Small intestine (tissue), 7 donors: ENCODE measurements at regions not wholly inside any gene's neighbourhood (a gene's known extent, or its start where the extent isn't known, plus 50 kb on each side); places are given as distances from the start of the nearest gene placed in this dataset.

Experiments
- DNase-seq, 2 donors: peaks; one replicate each; pipeline versions ENCODE4 v3.0.0 to v3.0.0-alpha.2; 2013
- FAIRE-seq: peaks from 2 replicates; lab custom pipeline; 2012; peaks lifted over from hg19 to GRCh38; lab: Jason Lieb, UNC
- H3K27ac ChIP-seq, 3 donors: one replicate each; pipeline ENCODE4 v1.5.1; 2013; ENCODE audit warnings: low read length in 2 of 3, mild to moderate bottlenecking in 2 of 3, control low read depth in 1 of 3, inconsistent platforms in 1 of 3, low read depth in 1 of 3, moderate library complexity in 1 of 3
- H3K27me3 ChIP-seq, 3 donors: one replicate each; pipeline ENCODE4 v1.6.1; 2013; ENCODE audit warnings: low read length in 3 of 3, inconsistent platforms in 1 of 3; ENCODE audit not compliant: control insufficient read depth in 3 of 3, insufficient read depth in 3 of 3
- H3K36me3 ChIP-seq, 3 donors: one replicate each; pipeline ENCODE4 v1.6.1; 2013; ENCODE audit warnings: low read length in 3 of 3, inconsistent platforms in 1 of 3, low read depth in 1 of 3, mild to moderate bottlenecking in 1 of 3, moderate library complexity in 1 of 3; ENCODE audit not compliant: control insufficient read depth in 3 of 3, insufficient read depth in 2 of 3
- H3K4me1 ChIP-seq, 3 donors: one replicate each; pipeline ENCODE4 v1.6.1; 2013; ENCODE audit warnings: low read length in 2 of 3, inconsistent platforms in 1 of 3, low read depth in 1 of 3, mild to moderate bottlenecking in 1 of 3, moderate library complexity in 1 of 3; ENCODE audit not compliant: control insufficient read depth in 3 of 3, insufficient read depth in 2 of 3
- H3K4me3 ChIP-seq, 3 donors: one replicate each; pipeline ENCODE4 v1.5.1; 2013; ENCODE audit warnings: low read length in 3 of 3, control low read depth in 1 of 3, inconsistent platforms in 1 of 3, low read depth in 1 of 3, mild to moderate bottlenecking in 1 of 3, moderate library complexity in 1 of 3
- H3K9me3 ChIP-seq, 2 donors: one replicate each; pipeline ENCODE4 v1.6.1; 2013; ENCODE audit warnings: low read depth in 1 of 2, low read length in 1 of 2; ENCODE audit not compliant: control insufficient read depth in 2 of 2, insufficient read depth in 1 of 2
- WGBS, 3 donors: extraction: QIAGEN DNeasy Blood & Tissue Kit; methylation state at CpG; one replicate each; pipeline ENCODE4 v1.1.7; 2013; 5-methylcytosine and 5-hydroxymethylcytosine counted together
- donor health status: healthy with polysubstance abuse.
- donor health status: control.
- donor health status: control.
- donor health status: Bipolar disorder and iron deficiency.
- donor health status: healthy.

DNA sequence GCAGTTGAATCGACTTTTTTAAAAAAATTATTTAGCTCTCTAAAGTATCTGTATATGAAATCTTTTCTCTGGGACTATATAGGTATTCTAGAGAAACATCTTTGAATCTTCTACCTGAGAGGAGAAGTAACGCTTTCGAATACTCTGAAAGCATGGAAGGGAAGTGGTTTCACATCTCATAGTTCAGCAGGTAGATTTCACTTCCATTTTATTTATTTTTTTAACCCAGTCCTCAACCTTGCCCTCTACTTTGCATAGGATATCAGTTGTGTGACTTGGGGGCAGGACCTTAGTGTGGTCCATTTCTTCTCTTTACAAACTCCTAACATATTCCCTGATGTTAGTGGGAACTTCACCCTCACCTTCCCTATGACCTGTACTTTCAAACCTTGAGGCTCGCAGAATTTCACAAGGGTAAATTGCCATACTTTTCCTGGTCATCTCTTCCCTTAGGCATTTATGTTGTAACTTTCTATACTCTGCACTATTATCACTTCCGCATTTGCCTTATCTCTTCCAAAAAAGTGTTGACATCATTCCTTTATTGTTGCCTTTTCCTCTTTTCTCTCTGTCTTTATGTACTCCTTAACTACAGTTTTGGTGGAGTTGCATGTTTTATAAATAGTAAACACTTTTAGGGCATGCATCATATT lies 1208.5 kb upstream of the ADGRL4 start:
- Histone ChIP-seq H3K27ac (no peak overlapping the region), H3K9me3 (no peaks in the 10 kb centered on the region), H3K27me3 (no peaks in the 10 kb centered on the region), H3K4me1 (peaks cover 0 to 4% (median 0%) of the 10 kb centered on the region in 3 donors), H3K36me3 (no peaks in the 10 kb centered on the region), H3K4me3 (no peak overlapping the region)
- 69 to 85% (median 83%) methylated on average over 5 of the region's 5 CpGs for WGBS, 3 donors
- no peak for DNase-seq
- FAIRE-seq = no peak

DNA sequence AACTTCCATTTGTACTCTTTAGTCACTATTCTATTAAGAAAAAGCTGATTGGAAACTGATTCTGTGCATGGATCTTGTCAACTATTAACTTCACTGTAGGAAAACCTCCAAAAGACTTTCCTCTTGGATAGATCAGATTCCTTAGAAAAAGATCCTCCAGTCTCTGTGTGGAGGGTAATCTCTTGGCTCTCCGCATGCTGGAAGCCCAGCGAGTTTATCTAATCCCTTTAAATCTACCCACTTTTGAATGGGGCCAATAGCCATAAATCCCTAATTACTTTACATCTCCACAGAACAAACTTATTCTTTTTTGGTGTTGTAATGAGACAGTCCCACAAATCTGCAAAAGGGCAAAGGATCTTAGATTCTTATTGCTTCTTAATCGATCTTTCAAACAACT lies 1206.4 kb upstream of the ADGRL4 start:
- WGBS, 3 donors = 66 to 74% (median 74%) methylated on average over 3 of the region's 3 CpGs
- Histone ChIP-seq H3K36me3 (no peaks in the 10 kb centered on the region), H3K4me1 (peaks cover 0 to 4% (median 0%) of the 10 kb centered on the region in 3 donors), H3K27me3 (no peaks in the 10 kb centered on the region), H3K27ac (no peak overlapping the region), H3K9me3 (no peaks in the 10 kb centered on the region), H3K4me3 (no peak overlapping the region)
- DNase-seq (no peak), FAIRE-seq (no peak)

DNA sequence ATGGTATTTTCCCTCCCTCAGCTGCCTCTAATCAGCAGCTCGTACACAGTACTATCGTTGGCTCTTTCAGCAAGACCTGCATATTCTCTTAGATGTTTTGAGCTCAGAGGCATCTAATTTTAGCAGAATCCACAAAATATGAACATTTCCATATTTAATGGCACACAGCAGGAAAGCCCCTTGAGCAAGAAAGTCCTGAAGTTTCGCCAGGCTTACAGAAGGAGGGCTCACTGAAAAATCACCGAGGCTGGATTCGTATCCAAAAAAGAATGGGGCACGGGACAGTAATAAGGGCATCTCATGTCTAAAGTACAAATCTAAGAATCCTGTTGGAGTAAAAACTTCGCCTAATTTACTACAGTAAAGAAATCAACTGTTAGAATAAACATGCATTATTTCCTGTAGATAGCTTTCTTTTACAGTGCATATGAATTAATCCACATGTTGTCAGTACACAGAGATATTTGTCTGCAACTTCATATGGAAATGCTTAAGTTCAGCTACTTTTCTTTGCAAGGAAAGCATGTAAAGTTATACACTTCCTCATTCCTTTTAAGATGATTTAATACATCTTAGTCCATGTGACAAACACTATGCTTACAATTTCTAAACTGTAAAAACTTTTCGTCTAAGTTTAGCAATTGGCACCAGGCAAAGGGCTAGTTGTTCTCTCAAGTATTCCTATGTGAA lies 1205.3 kb upstream of the ADGRL4 start:
- FAIRE-seq = no peak
- H3K9me3 ChIP-seq = no peaks in the 10 kb centered on the region
- no peak for DNase-seq
- WGBS, 3 donors = 71 to 86% (median 82%) methylated on average over 8 of the region's 8 CpGs
- no peaks in the 10 kb centered on the region for H3K27me3 ChIP-seq
- no peaks in the 10 kb centered on the region for H3K4me1 ChIP-seq
- no peak overlapping the region for H3K27ac ChIP-seq
- H3K36me3 ChIP-seq = no peaks in the 10 kb centered on the region
- H3K4me3 ChIP-seq = no peak overlapping the region

DNA sequence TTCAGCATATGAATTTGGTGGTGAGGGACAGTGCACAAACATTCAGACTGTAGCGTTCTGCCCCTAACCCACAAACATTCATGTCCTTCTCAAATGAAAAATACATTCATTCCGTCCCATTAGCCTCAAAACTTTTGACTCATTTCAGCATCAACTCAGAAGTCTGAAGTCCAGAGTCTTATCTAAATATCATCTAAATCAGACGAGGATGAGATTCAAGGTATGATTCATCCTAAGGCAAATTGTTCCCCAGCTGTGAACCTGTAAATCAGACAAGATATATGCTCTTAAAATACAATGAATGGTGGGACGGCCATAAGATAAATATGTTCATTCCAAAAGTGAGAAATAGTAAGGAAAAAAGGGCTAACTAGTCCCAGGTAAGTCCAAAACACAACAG lies 1195.6 kb upstream of the ADGRL4 start:
- no peaks in the 10 kb centered on the region for H3K4me1 ChIP-seq
- H3K9me3 ChIP-seq = peaks cover 0 to 7% of the 10 kb centered on the region in 2 donors
- DNase-seq (no peak), FAIRE-seq (no peak)
- H3K4me3 ChIP-seq = no peak overlapping the region
- 66 to 83% (median 66%) methylated on average over 4 of the region's 4 CpGs for WGBS, 3 donors
- H3K27ac ChIP-seq = no peak overlapping the region
- H3K36me3 ChIP-seq = no peaks in the 10 kb centered on the region
- H3K27me3 ChIP-seq = no peaks in the 10 kb centered on the region

DNA sequence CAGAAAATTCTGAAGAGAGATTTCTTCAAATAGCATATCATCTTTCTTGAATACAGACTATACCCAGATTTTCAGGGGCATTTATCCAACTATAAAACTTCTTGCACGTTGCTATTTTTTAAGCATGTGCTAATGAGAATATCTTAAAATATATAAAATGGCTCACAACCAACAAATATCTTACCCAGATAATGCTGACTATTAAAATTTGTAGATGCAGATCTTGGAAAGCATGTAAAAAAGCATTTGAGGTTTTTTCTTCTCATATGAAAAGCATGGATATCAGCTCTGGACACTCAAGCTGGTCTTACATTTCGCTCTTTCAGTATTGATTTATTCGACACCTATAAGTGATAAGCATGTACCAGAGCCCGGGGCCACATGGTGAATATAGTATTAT lies 1187.7 kb upstream of the ADGRL4 start:
- no peaks in the 10 kb centered on the region for H3K9me3 ChIP-seq
- H3K4me1 ChIP-seq = no peaks in the 10 kb centered on the region
- WGBS, 3 donors = 60 to 83% (median 68%) methylated on average over 4 of the region's 4 CpGs
- no peaks in the 10 kb centered on the region for H3K36me3 ChIP-seq
- no peak overlapping the region for H3K27ac ChIP-seq
- FAIRE-seq (no peak), DNase-seq (no peak)
- no peaks in the 10 kb centered on the region for H3K27me3 ChIP-seq
- H3K4me3 ChIP-seq = no peak overlapping the region

DNA sequence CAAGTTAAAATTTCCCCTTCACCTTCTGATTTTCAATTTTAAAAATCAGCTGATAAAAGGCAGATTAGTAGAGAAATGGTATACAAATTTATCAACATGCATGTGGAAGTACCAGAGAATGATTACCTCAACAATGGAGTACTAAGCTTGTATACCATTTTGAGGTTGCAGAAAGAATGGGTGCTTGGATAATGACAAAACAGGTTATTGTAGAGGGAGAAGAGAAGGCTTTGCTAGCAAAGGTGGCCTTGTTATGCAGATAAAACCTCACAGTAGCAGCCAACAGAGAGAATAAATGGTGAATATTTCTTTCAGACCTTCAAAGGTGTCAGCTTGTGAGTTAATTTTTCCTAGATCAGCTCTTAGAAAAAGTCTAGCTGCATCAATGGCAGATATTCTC lies 1174.9 kb upstream of the ADGRL4 start:
- Histone ChIP-seq H3K9me3 (no peaks in the 10 kb centered on the region), H3K27me3 (no peaks in the 10 kb centered on the region), H3K4me3 (no peak overlapping the region), H3K27ac (no peak overlapping the region), H3K4me1 (no peaks in the 10 kb centered on the region), H3K36me3 (no peaks in the 10 kb centered on the region)
- no peak for DNase-seq
- FAIRE-seq = no peak

DNA sequence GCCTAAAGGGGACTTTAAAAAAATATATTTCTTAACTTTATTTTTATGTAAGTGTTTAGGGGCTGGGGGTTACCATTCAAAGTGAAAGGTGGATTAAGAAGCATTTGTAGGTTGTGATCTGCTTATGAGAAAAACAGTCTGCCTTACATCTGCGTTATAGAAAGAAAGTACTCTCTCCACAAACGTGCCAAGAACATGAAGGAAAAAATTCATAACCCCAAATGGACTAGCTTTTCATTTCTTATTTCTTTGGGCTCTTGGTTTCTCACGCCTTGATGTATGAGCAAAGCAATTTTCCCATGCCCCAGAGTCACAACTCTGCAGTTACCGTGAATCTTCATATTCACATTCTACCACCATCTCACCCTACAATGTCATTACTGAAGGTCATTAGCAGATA lies 1165.1 kb upstream of the ADGRL4 start:
- no peaks in the 10 kb centered on the region for H3K27me3 ChIP-seq
- DNase-seq (no peak), FAIRE-seq (no peak)
- 74 to 78% (median 75%) methylated on average over 4 of the region's 4 CpGs for WGBS, 3 donors
- H3K27ac ChIP-seq = no peak overlapping the region
- no peak overlapping the region for H3K4me3 ChIP-seq
- H3K4me1 ChIP-seq = no peaks in the 10 kb centered on the region
- no peaks in the 10 kb centered on the region for H3K9me3 ChIP-seq
- no peaks in the 10 kb centered on the region for H3K36me3 ChIP-seq

DNA sequence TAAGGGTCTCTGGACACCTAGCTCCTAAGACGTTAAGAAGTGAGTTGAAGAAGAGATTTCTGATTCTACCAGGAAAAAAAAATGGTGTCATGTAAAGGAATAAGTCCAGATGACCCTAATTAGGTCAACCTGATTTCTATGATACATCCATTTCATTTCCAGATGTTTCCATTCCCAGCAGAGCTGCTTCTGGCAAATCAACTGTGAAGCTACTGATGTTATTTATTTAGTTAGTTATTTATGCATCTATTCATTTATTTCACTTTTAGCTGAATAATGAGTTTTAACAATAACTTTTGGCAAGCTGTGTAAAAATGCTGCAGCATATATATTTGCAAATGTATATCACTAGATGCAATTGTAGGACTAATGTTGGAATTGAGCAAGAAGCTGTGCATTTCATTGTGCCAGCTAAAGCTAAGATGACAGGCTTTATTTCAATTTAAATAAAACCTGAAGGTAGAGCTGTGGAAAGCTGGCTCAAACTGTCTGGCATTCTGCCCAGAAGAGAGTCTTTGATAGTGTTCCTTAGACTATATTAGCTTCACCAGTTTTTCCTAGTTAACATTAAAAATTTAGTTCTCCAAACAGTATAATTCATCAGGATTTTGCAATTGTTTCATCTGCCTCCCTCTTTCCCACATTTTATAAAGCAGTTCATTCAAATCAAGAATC lies 1164.4 kb upstream of the ADGRL4 start:
- Histone ChIP-seq H3K9me3 (no peaks in the 10 kb centered on the region), H3K27me3 (no peaks in the 10 kb centered on the region), H3K36me3 (no peaks in the 10 kb centered on the region), H3K27ac (no peak overlapping the region), H3K4me3 (no peak overlapping the region), H3K4me1 (no peaks in the 10 kb centered on the region)
- DNase-seq = no peak
- no peak for FAIRE-seq
- WGBS, 3 donors = 38 to 50% (median 45%) methylated on average over 1 of the region's 1 CpG
